NCI-H748 treated with DMSO at 0.1 percent for 48 hours (cell line): ENCODE measurements at regions not wholly inside any gene's neighbourhood (a gene's known extent, or its start where the extent isn't known, plus 50 kb on each side); places are given as distances from the start of the nearest gene placed in this dataset.
"Not testable (repeated sequence)": the region's sequence is repeated elsewhere in the genome, so short reads cannot be mapped to it uniquely, and the experiment has no call there.

Source experiments
- DNase-seq: peaks from one replicate; lab custom pipeline; 2025; lab: John Stamatoyannopoulos, UW

DNA sequence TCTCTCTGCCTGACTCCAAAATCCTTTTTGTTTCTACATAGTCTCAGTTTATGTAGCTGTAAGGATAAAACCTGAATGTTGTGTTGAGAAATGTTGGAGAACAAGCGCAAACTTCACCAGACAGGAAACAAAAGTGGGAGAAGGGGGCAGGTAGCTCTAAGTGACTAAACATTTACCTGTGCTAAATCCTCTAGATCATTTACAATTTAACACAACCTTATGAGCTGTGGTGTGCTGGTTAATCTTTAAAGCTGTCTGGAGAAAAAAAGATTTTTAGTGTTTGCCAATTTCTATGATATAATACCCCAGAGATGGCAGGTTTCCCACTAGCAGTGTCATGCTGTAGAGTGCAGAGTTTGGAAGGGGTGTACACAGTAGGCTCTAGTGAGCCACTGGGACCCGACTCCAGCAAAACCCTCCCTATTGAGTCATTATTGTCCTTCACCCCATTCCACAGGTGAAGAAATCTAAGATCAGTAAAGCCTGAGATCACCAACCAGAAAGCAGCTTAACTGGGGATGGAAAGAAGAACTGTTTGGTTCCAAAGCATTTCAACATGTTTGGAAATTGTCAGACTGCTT is 992.0 kb downstream of the DCDC2C start:
- DNase-seq = no peak

GRCh38 chr2:4715065-4715464 is 977.1 kb upstream of the SOX11 start:
- no peak for DNase-seq

- DNase-seq = no peak
Measured at GRCh38 chr2:4718777-4719176, 973.4 kb upstream of the SOX11 start.

DNA sequence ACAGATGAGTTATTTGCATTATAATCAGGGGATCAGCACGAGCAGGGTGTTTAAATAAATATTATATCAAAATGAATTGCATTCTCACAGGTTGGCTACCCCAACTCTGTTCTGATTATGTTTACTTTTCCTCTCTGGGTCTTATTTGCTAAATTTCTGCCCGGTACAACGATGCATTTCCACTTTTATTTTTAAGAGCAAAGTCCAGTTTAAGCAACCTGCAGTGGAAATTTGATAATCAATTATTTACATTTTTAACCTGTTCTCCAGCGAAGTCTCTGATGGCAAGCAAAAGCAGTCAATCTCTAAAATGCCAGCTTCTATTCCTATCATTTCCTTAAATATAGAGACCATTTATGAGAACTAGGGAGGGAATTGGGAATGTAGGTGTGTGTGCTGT is 966.6 kb upstream of the SOX11 start:
- DNase-seq = no peak

- no peak for DNase-seq
Measured at GRCh38 chr2:4732560-4732959, 959.6 kb upstream of the SOX11 start.

DNA sequence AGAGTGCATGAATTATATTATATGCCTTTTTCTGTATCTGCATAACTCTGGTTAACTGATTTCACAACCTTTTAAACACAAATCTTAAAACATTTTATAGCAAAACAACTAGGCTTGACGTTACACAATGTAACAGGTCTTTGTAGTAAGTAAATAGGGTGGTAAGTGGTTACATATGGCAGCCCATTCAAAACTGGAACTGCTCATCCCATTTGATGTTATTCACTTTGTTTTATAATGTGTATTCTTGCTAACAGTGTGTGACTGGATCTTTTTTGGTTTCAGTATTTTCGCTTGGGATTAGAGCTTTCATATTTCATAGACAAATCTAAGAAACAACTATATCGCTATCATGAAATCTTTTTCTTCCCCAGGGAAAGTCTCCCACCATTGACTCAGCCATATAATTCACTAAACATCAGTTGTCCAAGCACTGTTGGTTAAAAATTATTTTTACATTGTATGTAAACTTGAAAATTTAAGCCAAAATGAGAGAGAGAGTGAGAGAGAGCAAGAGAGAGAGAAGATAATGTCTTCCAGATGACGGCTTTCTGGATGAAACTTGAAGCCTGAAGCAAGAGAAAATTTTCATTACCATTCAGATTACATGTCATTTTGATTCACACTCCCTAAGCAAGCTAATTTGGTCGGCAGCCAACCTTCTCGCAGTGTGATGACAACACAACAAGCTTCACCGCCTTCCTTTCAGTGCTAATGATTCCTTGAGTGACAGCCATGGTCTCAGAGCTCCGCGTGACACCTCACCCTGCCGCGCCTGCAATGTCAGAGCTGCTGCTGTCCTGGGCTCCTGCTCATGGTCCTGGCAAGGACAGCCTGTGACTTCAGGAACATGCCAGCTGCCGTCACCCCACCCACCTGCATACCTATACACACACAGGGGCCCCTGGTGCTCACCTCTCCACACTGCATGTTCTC is 946.9 kb upstream of the SOX11 start:
- no peak for DNase-seq

- DNase-seq = no peak
Measured at GRCh38 chr2:4753721-4754120, 938.5 kb upstream of the SOX11 start.

GRCh38 chr2:4762951-4763376 is 929.2 kb upstream of the SOX11 start:
- DNase-seq = peak; percentile 64

GRCh38 chr2:4765787-4766530 is 926.2 kb upstream of the SOX11 start:
- DNase-seq = peak; percentile 57

GRCh38 chr2:4775668-4776067 is 916.5 kb upstream of the SOX11 start:
- no peak for DNase-seq

GRCh38 chr2:4780679-4781078 is 911.5 kb upstream of the SOX11 start:
- no peak for DNase-seq

DNA sequence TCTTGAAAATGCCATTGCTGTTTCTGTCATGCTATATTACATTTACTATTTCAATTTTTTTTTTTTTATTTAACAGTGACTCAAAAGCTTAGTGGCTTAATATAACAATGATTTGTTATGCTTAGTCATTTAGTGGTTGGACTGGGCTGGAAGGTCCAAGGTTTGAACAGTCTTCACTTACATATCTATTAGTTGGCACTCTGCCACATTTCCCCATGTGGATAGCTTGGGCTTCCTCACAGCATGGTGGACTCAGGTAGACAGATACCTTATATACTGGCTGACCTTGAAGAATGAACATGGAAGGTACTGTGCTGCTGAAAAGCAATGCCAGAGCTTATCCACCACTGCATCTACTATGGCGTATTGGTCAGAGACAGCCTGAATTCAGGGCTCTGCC is 909.5 kb upstream of the SOX11 start:
- no peak for DNase-seq

DNA sequence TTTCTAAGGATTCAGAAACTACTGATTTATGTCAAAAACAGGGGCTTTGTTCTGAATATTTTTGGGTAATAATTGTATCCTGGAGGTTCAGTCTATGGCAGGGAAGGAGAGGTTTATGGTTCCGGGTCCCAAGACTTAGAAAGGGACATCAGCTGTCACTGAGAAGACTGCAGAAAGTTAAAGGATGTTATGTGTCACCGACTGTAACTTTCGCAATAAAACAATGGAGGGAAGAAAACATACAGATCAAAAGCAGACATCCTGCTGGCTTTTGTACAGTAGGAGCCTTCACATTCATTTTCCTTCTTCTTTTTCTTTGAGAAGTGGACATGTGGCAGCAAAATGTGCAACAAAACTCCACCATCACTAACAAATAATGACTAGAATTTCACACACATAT is 900.7 kb upstream of the SOX11 start:
- no peak for DNase-seq

GRCh38 chr2:4792126-4792525 is 900.1 kb upstream of the SOX11 start:
- DNase-seq = no peak

- no peak for DNase-seq
Measured at GRCh38 chr2:4803396-4803795, 888.8 kb upstream of the SOX11 start.

- DNase-seq = not testable (repeated sequence)
Measured at GRCh38 chr2:4814137-4814536, 878.0 kb upstream of the SOX11 start.

DNA sequence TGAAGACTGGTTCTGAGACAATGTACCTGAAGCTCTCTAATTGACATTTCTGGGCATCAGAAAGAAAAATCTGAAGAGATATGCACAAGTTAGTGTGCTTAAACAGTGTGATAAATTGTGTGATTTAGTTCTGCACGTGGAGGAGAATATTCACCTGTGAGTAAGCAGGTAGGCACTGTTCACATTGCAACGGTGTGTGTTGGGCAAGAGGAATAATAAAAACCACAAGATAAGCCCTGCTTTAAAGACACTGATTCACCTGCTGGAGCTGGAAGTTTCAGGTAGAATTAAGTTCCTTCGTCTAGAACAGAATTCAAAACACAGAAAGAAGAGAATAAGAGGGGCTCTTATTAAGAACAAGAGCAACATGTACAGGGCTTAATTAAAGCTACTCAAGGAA is 864.3 kb upstream of the SOX11 start:
- DNase-seq = no peak

DNA sequence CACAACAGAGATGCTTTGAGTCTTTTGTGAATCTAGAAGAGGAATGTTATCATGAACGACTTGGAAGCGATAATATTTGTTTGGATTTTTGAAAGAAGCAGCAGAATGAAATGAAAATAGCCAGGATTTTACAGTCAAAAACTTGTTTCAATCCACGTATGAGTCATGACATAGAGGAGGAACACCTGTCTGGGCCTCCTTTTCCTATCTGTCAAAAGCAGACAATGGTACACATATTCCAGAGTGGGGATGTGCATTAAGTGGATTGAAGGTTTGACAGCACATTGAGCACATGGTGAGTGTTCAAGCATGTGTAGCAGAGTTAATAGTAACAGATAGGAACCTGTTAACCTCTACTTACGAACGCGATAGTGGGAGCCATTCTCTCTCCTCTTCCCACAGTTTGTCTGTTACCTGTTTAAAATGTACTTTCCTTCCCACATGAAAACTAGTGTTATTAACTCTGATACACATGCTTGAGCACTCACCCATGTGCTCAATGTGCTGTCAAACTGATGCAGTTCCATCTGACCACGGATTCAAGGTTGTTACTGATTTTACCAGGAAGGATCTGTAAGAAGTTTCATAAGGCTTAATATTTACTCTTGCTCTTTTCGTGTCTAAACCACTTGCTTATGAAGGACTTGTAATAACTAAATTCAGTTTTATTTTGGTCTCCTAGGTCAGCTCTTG is 863.4 kb upstream of the SOX11 start:
- DNase-seq = no peak

- no peak for DNase-seq
Measured at GRCh38 chr2:4831751-4832150, 860.4 kb upstream of the SOX11 start.

DNA sequence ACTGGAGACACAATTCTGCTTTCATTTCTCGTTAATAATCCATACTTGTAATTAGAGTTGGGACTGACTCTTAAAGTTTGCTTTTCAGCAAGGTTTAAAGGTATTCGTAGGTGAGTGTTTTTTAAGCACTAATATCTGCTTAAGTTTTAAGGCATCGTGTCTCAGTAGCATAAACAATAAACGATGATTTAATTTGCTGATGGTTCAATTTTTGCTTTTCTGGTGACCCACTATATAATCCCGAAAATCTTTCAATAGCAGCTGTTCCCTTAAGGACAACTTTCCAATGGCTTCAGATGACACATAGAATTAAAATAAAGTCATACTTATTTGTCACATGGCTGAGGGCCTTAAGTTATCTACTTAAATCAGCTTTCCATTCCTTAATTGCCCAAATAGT is 859.5 kb upstream of the SOX11 start:
- no peak for DNase-seq

DNA sequence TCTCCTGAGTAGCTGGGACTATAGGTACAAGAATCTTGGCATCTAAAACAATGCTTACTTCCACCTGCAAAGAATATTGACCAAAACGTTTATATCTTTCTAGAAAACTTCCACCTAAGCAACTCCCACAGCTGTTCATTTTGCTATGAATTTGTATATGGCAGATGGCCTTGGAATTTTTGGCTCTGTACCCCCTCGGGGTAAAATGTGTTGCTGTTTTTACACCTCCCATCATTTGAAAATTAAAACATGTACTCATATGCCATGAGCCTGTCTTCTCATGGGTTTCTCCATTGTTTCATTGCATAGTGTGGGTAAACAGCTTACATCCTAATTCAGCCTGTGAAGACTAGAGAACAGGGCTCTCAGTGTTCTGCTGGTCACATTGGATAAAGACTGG is 853.6 kb upstream of the SOX11 start:
- DNase-seq = no peak

DNA sequence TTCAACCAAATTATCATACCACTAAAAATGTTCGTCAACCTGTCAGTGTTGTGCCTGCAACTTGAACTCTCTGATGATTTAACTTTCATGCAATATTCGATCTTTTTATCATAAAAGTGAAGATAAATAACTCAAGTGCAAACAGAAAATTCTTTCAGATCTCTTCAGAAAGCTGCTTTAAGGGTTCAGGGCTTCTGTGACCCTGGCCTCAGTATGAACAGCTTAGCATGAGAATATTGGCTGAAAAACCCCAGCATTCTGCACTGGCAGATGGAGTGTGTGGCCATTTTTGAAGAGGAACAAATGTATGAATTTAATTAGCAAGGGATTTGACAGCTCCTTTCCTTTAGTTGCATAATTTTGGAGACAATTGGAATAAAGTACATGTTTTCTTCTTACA is 851.4 kb upstream of the SOX11 start:
- no peak for DNase-seq
